GM12873 (cell line): ENCODE measurements at regions not wholly inside any gene's neighbourhood (a gene's known extent, or its start where the extent isn't known, plus 50 kb on each side); places are given as distances from the start of the nearest gene placed in this dataset.

Experiments
- CTCF ChIP-seq: IDR thresholded peaks from 2 replicates; pipeline ENCODE4 v1.5.1; 2012; ENCODE audit warnings: low read depth, mild to moderate bottlenecking, moderate library complexity, low read length, control low read depth; ENCODE audit not compliant: insufficient read depth; ENCODE audit errors: missing control alignments

- TF ChIP-seq CTCF, result no peak
These were observed 1233.2 kb upstream of the CDH6 start for GRCh38 chr5:29960323-29960722.

GRCh38 chr5:29950416-29951145, 1242.9 kb upstream of the CDH6 start:
- TF ChIP-seq CTCF, result no peak

- TF ChIP-seq CTCF, result no peak
These were observed 1244.1 kb upstream of the CDH6 start for GRCh38 chr5:29949301-29949872.

- TF ChIP-seq CTCF, result no peak
These were observed 1249.2 kb upstream of the CDH6 start for GRCh38 chr5:29944327-29944726.

GRCh38 chr5:29942089-29942488, 1251.4 kb upstream of the CDH6 start:
- TF ChIP-seq CTCF, result no peak

GRCh38 chr5:29939988-29940387, 1253.5 kb upstream of the CDH6 start:
- no peak for TF ChIP-seq CTCF

GRCh38 chr5:29935371-29935770, 1258.1 kb upstream of the CDH6 start:
- TF ChIP-seq CTCF, result no peak
